ENCODE measurements at regions not wholly inside any gene's neighbourhood (a gene's known extent, or its start where the extent isn't known, plus 50 kb on each side); places are given as distances from the start of the nearest gene placed in this dataset.

- TF ChIP-seq, protein P1, sequence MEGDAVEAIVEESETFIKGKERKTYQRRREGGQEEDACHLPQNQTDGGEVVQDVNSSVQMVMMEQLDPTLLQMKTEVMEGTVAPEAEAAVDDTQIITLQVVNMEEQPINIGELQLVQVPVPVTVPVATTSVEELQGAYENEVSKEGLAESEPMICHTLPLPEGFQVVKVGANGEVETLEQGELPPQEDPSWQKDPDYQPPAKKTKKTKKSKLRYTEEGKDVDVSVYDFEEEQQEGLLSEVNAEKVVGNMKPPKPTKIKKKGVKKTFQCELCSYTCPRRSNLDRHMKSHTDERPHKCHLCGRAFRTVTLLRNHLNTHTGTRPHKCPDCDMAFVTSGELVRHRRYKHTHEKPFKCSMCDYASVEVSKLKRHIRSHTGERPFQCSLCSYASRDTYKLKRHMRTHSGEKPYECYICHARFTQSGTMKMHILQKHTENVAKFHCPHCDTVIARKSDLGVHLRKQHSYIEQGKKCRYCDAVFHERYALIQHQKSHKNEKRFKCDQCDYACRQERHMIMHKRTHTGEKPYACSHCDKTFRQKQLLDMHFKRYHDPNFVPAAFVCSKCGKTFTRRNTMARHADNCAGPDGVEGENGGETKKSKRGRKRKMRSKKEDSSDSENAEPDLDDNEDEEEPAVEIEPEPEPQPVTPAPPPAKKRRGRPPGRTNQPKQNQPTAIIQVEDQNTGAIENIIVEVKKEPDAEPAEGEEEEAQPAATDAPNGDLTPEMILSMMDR (IDR thresholded peaks at IDR 0.05; ENCODE audit: control extremely low read depth in 1 of 3, insufficient read depth in 1 of 3, low read depth in 1 of 3, low read length in 3 of 3), result no peak
- no peak for TF ChIP-seq POLR2AphosphoS5 (IDR thresholded peaks at IDR 0.05; ENCODE audit: low read depth, low read length)
Observed at GRCh38 chr12:111143271-111143670, 222.9 kb upstream of the MYL2 start.
